ENCODE measurements at regions not wholly inside any gene's neighbourhood (a gene's known extent, or its start where the extent isn't known, plus 50 kb on each side); places are given as distances from the start of the nearest gene placed in this dataset.

- TF ChIP-seq UBTF (IDR thresholded peaks at IDR 0.05; ENCODE audit: borderline replicate concordance in 1 of 2, low read depth in 2 of 2, low read length in 2 of 2) (no peak), NONO (IDR thresholded peaks at IDR 0.05; ENCODE audit: low read depth in 2 of 2, low read length in 1 of 2) (no peak; a peak in 1 of 4 replicates), MYNN (IDR thresholded peaks at IDR 0.05) (no peak; the same call in 1 of the 2 replicates), MYNN (CRISPR knock-in tag; IDR thresholded peaks at IDR 0.05) (no peak), ZFPM2 (CRISPR knock-in tag; IDR thresholded peaks at IDR 0.05) (no peak), CTCFL (IDR thresholded peaks at IDR 0.05; ENCODE audit: borderline replicate concordance, insufficient read depth, low read depth, low read length, poor library complexity, severe bottlenecking) (no peak), CREB5 (CRISPR knock-in tag; IDR thresholded peaks at IDR 0.05) (no peak), DLX4 (CRISPR knock-in tag; IDR thresholded peaks at IDR 0.05) (no peak), ZNF57 (CRISPR knock-in tag; IDR thresholded peaks at IDR 0.05) (no peak), ZC3H8 (IDR thresholded peaks at IDR 0.05) (no peak), ZNF253 (CRISPR knock-in tag; conservative IDR thresholded peaks at IDR 0.05) (no peak), TCF3 (CRISPR knock-in tag; IDR thresholded peaks at IDR 0.05) (peak; percentile 95), SIRT6 (IDR thresholded peaks at IDR 0.05; ENCODE audit: low read depth, low read length) (no peak), PURB (CRISPR knock-in tag; IDR thresholded peaks at IDR 0.05; ENCODE audit: low read depth) (no peak), ZNF124 (CRISPR knock-in tag; IDR thresholded peaks at IDR 0.05) (no peak)
Measured at GRCh38 chr10:29131952-29132547, 156.8 kb upstream of the LYZL1 start (continued).
